ENCODE measurements at regions not wholly inside any gene's neighbourhood (a gene's known extent, or its start where the extent isn't known, plus 50 kb on each side); places are given as distances from the start of the nearest gene placed in this dataset.

GRCh38 chr13:104837756-104838155 is 1697.7 kb downstream of the EFNB2 start:
- Mint-ChIP-seq H3K9me3 (no peaks in the 10 kb centered on the region), H3K4me3 (no peak overlapping the region), H3K27ac (no peak overlapping the region), H3K36me3 (no peaks in the 10 kb centered on the region), H3K27me3 (no peaks in the 10 kb centered on the region), H3K4me1 (no peaks in the 10 kb centered on the region)
- Histone ChIP-seq H3K27me3 (replicated peaks in 1 of 2; ENCODE audit: control insufficient read depth in 2 of 2, extremely low read depth in 1 of 2, insufficient read depth in 2 of 2, low read length in 1 of 2) (no peaks in the 10 kb centered on the region), H3K9me3 (no peaks in the 10 kb centered on the region), H3K4me3 (ENCODE audit: control insufficient read depth in 1 of 2, extremely low read depth in 1 of 2, low read length in 1 of 2) (no peak overlapping the region), H3K27ac (ENCODE audit: low read length) (no peak overlapping the region), H3K36me3 (ENCODE audit: control insufficient read depth in 2 of 2, extremely low read depth in 1 of 2, insufficient read depth in 1 of 2, low read length in 1 of 2) (no peaks in the 10 kb centered on the region), H3K4me1 (ENCODE audit: control insufficient read depth in 1 of 2, extremely low read depth in 1 of 2, insufficient read depth in 2 of 2, low read length in 2 of 2) (no peaks in the 10 kb centered on the region)
- WGBS (ENCODE audit: insufficient coverage) = 33% methylated on average over 1 of the region's 3 CpGs
- DNase-seq = peak in 1 of 35 experiments; percentile 1
- ChIA-PET POLR2A (no interaction called here), CTCF (no interaction called here)
- no peak for ATAC-seq (replicated peaks in 1 of 4)

- H3K4me1 Mint-ChIP-seq = no peaks in the 10 kb centered on the region
- H3K27ac ChIP-seq (ENCODE audit: low read length) = no peak overlapping the region
- CTCF ChIA-PET = no interaction called here
- H3K4me3 Mint-ChIP-seq = no peak overlapping the region
- no peaks in the 10 kb centered on the region for H3K9me3 ChIP-seq
- H3K27me3 ChIP-seq (replicated peaks in 1 of 2; ENCODE audit: control insufficient read depth in 2 of 2, extremely low read depth in 1 of 2, insufficient read depth in 2 of 2, low read length in 1 of 2) = no peaks in the 10 kb centered on the region
- POLR2A ChIA-PET = no interaction called here
- DNase-seq (no peak), ATAC-seq (replicated peaks in 1 of 4) (no peak)
- WGBS (ENCODE audit: insufficient coverage) = no CpG with 5 or more reads among the region's 1 CpG
- no peaks in the 10 kb centered on the region for H3K36me3 Mint-ChIP-seq
- no peaks in the 10 kb centered on the region for H3K36me3 ChIP-seq (ENCODE audit: control insufficient read depth in 2 of 2, extremely low read depth in 1 of 2, insufficient read depth in 1 of 2, low read length in 1 of 2)
- no peaks in the 10 kb centered on the region for H3K4me1 ChIP-seq (ENCODE audit: control insufficient read depth in 1 of 2, extremely low read depth in 1 of 2, insufficient read depth in 2 of 2, low read length in 2 of 2)
- no peak overlapping the region for H3K27ac Mint-ChIP-seq
- H3K9me3 Mint-ChIP-seq = no peaks in the 10 kb centered on the region
- no peak overlapping the region for H3K4me3 ChIP-seq (ENCODE audit: control insufficient read depth in 1 of 2, extremely low read depth in 1 of 2, low read length in 1 of 2)
- peaks cover 0 to 3% of the 10 kb centered on the region in 2 donors for H3K27me3 Mint-ChIP-seq
These were observed 1702.2 kb downstream of the EFNB2 start for GRCh38 chr13:104833221-104833620.

- Histone ChIP-seq H3K4me3 (ENCODE audit: control insufficient read depth in 1 of 2, extremely low read depth in 1 of 2, low read length in 1 of 2) (no peak overlapping the region), H3K27ac (ENCODE audit: low read length) (no peak overlapping the region), H3K36me3 (ENCODE audit: control insufficient read depth in 2 of 2, extremely low read depth in 1 of 2, insufficient read depth in 1 of 2, low read length in 1 of 2) (no peaks in the 10 kb centered on the region), H3K27me3 (replicated peaks in 1 of 2; ENCODE audit: control insufficient read depth in 2 of 2, extremely low read depth in 1 of 2, insufficient read depth in 2 of 2, low read length in 1 of 2) (no peaks in the 10 kb centered on the region), H3K9me3 (no peaks in the 10 kb centered on the region), H3K4me1 (ENCODE audit: control insufficient read depth in 1 of 2, extremely low read depth in 1 of 2, insufficient read depth in 2 of 2, low read length in 2 of 2) (no peaks in the 10 kb centered on the region)
- ChIA-PET CTCF (no interaction called here), POLR2A (no interaction called here)
- Mint-ChIP-seq H3K27ac (no peak overlapping the region), H3K27me3 (peaks cover 0 to 3% of the 10 kb centered on the region in 2 donors), H3K9me3 (peaks cover under 1 to 2% (median 2%) of the 10 kb centered on the region in 3 donors), H3K4me1 (no peaks in the 10 kb centered on the region), H3K36me3 (no peaks in the 10 kb centered on the region), H3K4me3 (no peak overlapping the region)
- no peak for ATAC-seq (replicated peaks in 1 of 4)
- WGBS (ENCODE audit: insufficient coverage) = 57% methylated on average over 1 of the region's 4 CpGs
- DNase-seq = no peak
These were observed 1703.2 kb downstream of the EFNB2 start for GRCh38 chr13:104832231-104832630.

- Mint-ChIP-seq H3K27ac (no peak overlapping the region), H3K36me3 (no peaks in the 10 kb centered on the region), H3K4me3 (no peak overlapping the region), H3K9me3 (peaks cover 3 to 5% (median 4%) of the 10 kb centered on the region in 3 donors), H3K4me1 (no peaks in the 10 kb centered on the region), H3K27me3 (peaks cover 0 to 3% of the 10 kb centered on the region in 2 donors)
- ChIA-PET CTCF (no interaction called here), POLR2A (no interaction called here)
- H3K27ac ChIP-seq (ENCODE audit: low read length) = no peak overlapping the region
- WGBS (ENCODE audit: insufficient coverage) = 100% methylated on average over 1 of the region's 6 CpGs
- H3K36me3 ChIP-seq (ENCODE audit: control insufficient read depth in 2 of 2, extremely low read depth in 1 of 2, insufficient read depth in 1 of 2, low read length in 1 of 2) = no peaks in the 10 kb centered on the region
- H3K9me3 ChIP-seq = no peaks in the 10 kb centered on the region
- DNase-seq = no peak
- no peaks in the 10 kb centered on the region for H3K4me1 ChIP-seq (ENCODE audit: control insufficient read depth in 1 of 2, extremely low read depth in 1 of 2, insufficient read depth in 2 of 2, low read length in 2 of 2)
- H3K4me3 ChIP-seq (ENCODE audit: control insufficient read depth in 1 of 2, extremely low read depth in 1 of 2, low read length in 1 of 2) = no peak overlapping the region
- no peaks in the 10 kb centered on the region for H3K27me3 ChIP-seq (replicated peaks in 1 of 2; ENCODE audit: control insufficient read depth in 2 of 2, extremely low read depth in 1 of 2, insufficient read depth in 2 of 2, low read length in 1 of 2)
- no peak for ATAC-seq (replicated peaks in 1 of 4)
These were observed 1703.6 kb downstream of the EFNB2 start for GRCh38 chr13:104831831-104832230.

GRCh38 chr13:104823709-104824108 is 1711.8 kb downstream of the EFNB2 start:
- Histone ChIP-seq H3K4me1 (ENCODE audit: control insufficient read depth in 1 of 2, extremely low read depth in 1 of 2, insufficient read depth in 2 of 2, low read length in 2 of 2) (no peaks in the 10 kb centered on the region), H3K4me3 (ENCODE audit: control insufficient read depth in 1 of 2, extremely low read depth in 1 of 2, low read length in 1 of 2) (no peak overlapping the region), H3K36me3 (ENCODE audit: control insufficient read depth in 2 of 2, extremely low read depth in 1 of 2, insufficient read depth in 1 of 2, low read length in 1 of 2) (no peaks in the 10 kb centered on the region), H3K27me3 (replicated peaks in 1 of 2; ENCODE audit: control insufficient read depth in 2 of 2, extremely low read depth in 1 of 2, insufficient read depth in 2 of 2, low read length in 1 of 2) (no peaks in the 10 kb centered on the region), H3K9me3 (no peaks in the 10 kb centered on the region), H3K27ac (ENCODE audit: low read length) (no peak overlapping the region)
- no peak overlapping the region for H3K4me3 Mint-ChIP-seq
- H3K9me3 Mint-ChIP-seq = peaks cover 3 to 17% (median 9%) of the 10 kb centered on the region in 3 donors
- ATAC-seq (replicated peaks in 1 of 4) = no peak
- H3K36me3 Mint-ChIP-seq = no peaks in the 10 kb centered on the region
- no peak overlapping the region for H3K27ac Mint-ChIP-seq
- no peaks in the 10 kb centered on the region for H3K27me3 Mint-ChIP-seq
- ChIA-PET POLR2A (no interaction called here), CTCF (no interaction called here)
- no peak for DNase-seq
- WGBS (ENCODE audit: insufficient coverage) = 63% methylated on average over 1 of the region's 1 CpG
- H3K4me1 Mint-ChIP-seq = no peaks in the 10 kb centered on the region

GRCh38 chr13:104823071-104823470 is 1712.4 kb downstream of the EFNB2 start:
- ATAC-seq (replicated peaks in 1 of 4) = no peak

GRCh38 chr13:104817271-104817670 is 1718.2 kb downstream of the EFNB2 start:
- peaks cover 0 to 4% (median 3%) of the 10 kb centered on the region in 3 donors for H3K9me3 Mint-ChIP-seq
- no peak overlapping the region for H3K27ac Mint-ChIP-seq
- peaks cover 0 to 9% (median 0%) of the 10 kb centered on the region in 3 donors for H3K4me1 Mint-ChIP-seq
- POLR2A ChIA-PET = no interaction called here
- H3K4me3 ChIP-seq (ENCODE audit: control insufficient read depth in 1 of 2, extremely low read depth in 1 of 2, low read length in 1 of 2) = no peak overlapping the region
- ATAC-seq (replicated peaks in 1 of 4) = no peak
- no peaks in the 10 kb centered on the region for H3K36me3 ChIP-seq (ENCODE audit: control insufficient read depth in 2 of 2, extremely low read depth in 1 of 2, insufficient read depth in 1 of 2, low read length in 1 of 2)
- H3K27me3 Mint-ChIP-seq = no peaks in the 10 kb centered on the region
- no peak overlapping the region for H3K27ac ChIP-seq (ENCODE audit: low read length)
- 86% methylated on average over 4 of the region's 4 CpGs for WGBS (ENCODE audit: insufficient coverage)
- H3K36me3 Mint-ChIP-seq = no peaks in the 10 kb centered on the region
- no peaks in the 10 kb centered on the region for H3K4me1 ChIP-seq (ENCODE audit: control insufficient read depth in 1 of 2, extremely low read depth in 1 of 2, insufficient read depth in 2 of 2, low read length in 2 of 2)
- H3K9me3 ChIP-seq = no peaks in the 10 kb centered on the region
- H3K27me3 ChIP-seq (replicated peaks in 1 of 2; ENCODE audit: control insufficient read depth in 2 of 2, extremely low read depth in 1 of 2, insufficient read depth in 2 of 2, low read length in 1 of 2) = no peaks in the 10 kb centered on the region
- no peak for DNase-seq
- H3K4me3 Mint-ChIP-seq = no peak overlapping the region
- CTCF ChIA-PET = no interaction called here

More at GRCh38 chr13:104823071-104823470, 1712.4 kb downstream of the EFNB2 start:
- Histone ChIP-seq H3K36me3 (ENCODE audit: control insufficient read depth in 2 of 2, extremely low read depth in 1 of 2, insufficient read depth in 1 of 2, low read length in 1 of 2) (no peaks in the 10 kb centered on the region), H3K27ac (ENCODE audit: low read length) (no peak overlapping the region), H3K4me3 (ENCODE audit: control insufficient read depth in 1 of 2, extremely low read depth in 1 of 2, low read length in 1 of 2) (no peak overlapping the region), H3K4me1 (ENCODE audit: control insufficient read depth in 1 of 2, extremely low read depth in 1 of 2, insufficient read depth in 2 of 2, low read length in 2 of 2) (no peaks in the 10 kb centered on the region), H3K9me3 (no peaks in the 10 kb centered on the region), H3K27me3 (replicated peaks in 1 of 2; ENCODE audit: control insufficient read depth in 2 of 2, extremely low read depth in 1 of 2, insufficient read depth in 2 of 2, low read length in 1 of 2) (no peaks in the 10 kb centered on the region)
- Mint-ChIP-seq H3K4me3 (no peak overlapping the region), H3K4me1 (no peaks in the 10 kb centered on the region), H3K27me3 (no peaks in the 10 kb centered on the region), H3K27ac (no peak overlapping the region), H3K36me3 (no peaks in the 10 kb centered on the region), H3K9me3 (peaks cover 3 to 17% (median 9%) of the 10 kb centered on the region in 3 donors)
- ChIA-PET CTCF (no interaction called here), POLR2A (no interaction called here)
- WGBS (ENCODE audit: insufficient coverage) = no CpG with 5 or more reads among the region's 3 CpGs
- DNase-seq = no peak
